ENCODE measurements at regions not wholly inside any gene's neighbourhood (a gene's known extent, or its start where the extent isn't known, plus 50 kb on each side); places are given as distances from the start of the nearest gene placed in this dataset.
"Not testable (repeated sequence)": the region's sequence is repeated elsewhere in the genome, so short reads cannot be mapped to it uniquely, and the experiment has no call there.

DNA sequence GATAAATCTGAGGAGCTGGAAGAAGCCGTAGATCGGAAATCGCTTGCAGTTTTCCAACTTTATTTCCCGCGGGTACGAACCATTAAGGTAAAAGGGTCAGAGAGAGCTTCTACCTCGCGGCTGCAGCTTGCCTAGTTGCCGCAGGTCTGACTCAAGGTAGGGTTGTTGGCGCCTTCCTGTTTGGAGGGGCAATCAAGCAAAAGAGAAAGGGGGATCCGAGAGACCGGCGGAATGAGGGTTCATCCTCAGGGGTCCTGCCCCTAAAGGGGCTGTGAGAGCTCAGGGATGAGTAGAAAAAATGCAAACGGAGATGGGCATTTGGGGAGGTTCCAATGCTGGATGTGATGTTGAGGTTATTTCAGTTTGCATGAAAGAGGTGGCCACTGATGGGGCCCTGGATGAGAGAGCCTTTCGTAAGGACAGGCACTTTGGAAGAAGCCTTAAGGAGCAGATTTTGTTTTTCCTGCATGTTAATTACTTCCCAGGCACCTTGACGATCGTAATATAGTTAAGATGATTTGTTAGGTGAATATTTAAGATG is 265.4 kb downstream of the CGGBP1 start:
- no peak for DNase-seq (ENCODE audit: low read depth)
- TF ChIP-seq, protein P1, sequence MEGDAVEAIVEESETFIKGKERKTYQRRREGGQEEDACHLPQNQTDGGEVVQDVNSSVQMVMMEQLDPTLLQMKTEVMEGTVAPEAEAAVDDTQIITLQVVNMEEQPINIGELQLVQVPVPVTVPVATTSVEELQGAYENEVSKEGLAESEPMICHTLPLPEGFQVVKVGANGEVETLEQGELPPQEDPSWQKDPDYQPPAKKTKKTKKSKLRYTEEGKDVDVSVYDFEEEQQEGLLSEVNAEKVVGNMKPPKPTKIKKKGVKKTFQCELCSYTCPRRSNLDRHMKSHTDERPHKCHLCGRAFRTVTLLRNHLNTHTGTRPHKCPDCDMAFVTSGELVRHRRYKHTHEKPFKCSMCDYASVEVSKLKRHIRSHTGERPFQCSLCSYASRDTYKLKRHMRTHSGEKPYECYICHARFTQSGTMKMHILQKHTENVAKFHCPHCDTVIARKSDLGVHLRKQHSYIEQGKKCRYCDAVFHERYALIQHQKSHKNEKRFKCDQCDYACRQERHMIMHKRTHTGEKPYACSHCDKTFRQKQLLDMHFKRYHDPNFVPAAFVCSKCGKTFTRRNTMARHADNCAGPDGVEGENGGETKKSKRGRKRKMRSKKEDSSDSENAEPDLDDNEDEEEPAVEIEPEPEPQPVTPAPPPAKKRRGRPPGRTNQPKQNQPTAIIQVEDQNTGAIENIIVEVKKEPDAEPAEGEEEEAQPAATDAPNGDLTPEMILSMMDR (IDR thresholded peaks at IDR 0.05; ENCODE audit: low read length, missing control alignments), result no peak
- H3K4me3 ChIP-seq (replicated peaks; ENCODE audit: low read depth, low read length), result no peak overlapping the region

DNA sequence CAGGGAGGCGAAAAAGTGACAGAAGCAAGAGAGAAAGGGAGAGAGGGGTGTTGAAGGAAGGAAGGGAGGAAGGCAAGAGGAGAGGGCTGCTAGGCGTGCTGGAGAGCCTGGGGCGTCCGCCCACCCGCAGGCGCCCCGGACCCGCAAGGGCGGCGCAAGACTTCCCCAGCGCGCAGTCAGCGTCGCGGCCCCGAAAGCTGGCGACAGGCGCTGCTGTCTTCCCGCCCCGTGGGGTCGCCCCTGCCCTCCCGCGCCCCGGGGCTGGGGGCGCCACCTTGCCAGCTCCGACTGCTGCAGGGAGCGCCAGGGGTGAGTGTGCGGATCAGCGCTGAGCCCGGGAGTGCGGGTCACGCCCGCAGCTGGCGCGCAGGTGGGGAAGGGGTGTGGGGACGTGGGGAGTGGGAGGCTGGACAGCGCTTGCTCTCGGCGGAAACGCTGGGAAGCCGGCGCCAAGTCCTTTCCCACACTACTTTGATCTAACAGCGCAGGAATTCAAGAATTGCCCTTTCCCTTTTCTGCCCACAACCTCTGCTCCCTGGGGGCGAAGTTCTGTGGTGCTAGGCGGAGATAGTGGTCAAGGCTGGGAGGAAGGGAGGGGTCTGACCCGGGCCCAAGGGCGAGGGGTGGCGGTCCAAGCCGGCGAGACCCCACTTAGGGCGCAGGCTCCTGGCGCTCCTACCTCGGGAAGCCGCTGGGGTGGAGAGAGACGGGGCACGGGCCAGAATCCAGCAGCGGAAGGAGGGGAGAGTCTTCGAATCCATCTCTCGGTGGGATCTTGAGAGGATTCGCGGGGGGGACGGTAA is 266.1 kb downstream of the CGGBP1 start, which contains the start of gene HTR1F:
Gene HTR1F, plus strand, starts transcription at position 173 of the 803 bp plus-strand sequence.
- peak within 1 kb of the TSS; percentile 13 for H3K4me3 ChIP-seq (replicated peaks; ENCODE audit: low read depth, low read length)
- no peak for DNase-seq (ENCODE audit: low read depth)
- TF ChIP-seq, protein P1 (IDR thresholded peaks at IDR 0.05; ENCODE audit: low read length, missing control alignments), result no peak

DNA sequence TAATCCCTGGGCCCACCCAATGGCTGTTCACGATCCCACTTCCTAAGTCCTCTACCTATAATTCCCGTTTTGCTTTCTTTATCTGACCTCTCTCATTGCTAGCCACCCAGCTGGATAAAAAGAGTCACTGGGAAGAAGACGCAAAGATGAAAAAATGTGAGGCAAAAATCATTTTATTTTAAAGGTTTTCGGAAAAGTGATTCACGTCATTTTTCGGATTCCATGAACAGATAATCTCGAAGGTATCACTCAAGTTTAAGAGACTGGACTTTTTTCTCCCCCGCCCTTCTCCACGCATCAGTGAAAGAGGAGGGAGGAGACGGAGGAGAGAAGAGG is 266.6 kb downstream of the CGGBP1 start:
- DNase-seq (ENCODE audit: low read depth), result no peak
- TF ChIP-seq, protein P1 (IDR thresholded peaks at IDR 0.05; ENCODE audit: low read length, missing control alignments), result no peak
- no peak overlapping the region for H3K4me3 ChIP-seq (replicated peaks; ENCODE audit: low read depth, low read length)

DNA sequence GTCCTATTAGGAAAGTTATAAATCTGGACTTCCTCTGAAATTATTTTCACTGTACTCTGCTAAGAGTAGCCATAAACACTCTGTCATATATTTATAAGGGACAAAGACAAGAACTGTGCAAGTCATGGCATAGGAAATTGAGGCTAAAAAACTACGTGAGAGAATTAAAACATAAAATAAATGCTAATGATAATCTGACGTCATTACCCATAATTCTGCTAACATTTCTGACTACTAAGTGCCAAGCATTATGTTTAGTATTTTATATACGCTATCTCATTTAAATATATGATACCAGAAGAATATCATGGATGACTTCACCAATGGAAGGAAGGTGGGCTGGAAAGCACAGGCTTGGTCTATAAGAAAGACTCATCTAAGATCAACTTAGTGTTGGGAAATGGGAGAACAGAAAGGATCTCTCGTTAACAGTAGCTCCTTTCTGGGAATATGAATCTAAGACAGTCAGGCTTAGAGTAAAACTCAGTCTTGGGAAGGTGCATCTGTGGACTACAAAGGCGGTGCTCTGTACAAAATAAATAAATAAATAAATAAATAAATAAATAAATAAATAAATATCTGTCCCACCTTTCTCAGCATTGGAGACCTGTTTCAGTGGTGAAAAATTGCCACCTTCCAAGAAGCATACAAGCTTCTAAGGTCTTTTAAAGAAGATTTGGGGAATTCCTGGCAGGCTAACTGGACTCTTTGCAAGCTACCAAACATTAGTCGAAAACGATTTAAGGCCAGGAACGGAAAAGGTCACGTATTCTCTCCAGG is 267.4 kb downstream of the CGGBP1 start:
- H3K4me3 ChIP-seq (replicated peaks; ENCODE audit: low read depth, low read length), result no peak overlapping the region
- DNase-seq (ENCODE audit: low read depth), result no peak
- TF ChIP-seq, protein P1 (IDR thresholded peaks at IDR 0.05; ENCODE audit: low read length, missing control alignments), result no peak

DNA sequence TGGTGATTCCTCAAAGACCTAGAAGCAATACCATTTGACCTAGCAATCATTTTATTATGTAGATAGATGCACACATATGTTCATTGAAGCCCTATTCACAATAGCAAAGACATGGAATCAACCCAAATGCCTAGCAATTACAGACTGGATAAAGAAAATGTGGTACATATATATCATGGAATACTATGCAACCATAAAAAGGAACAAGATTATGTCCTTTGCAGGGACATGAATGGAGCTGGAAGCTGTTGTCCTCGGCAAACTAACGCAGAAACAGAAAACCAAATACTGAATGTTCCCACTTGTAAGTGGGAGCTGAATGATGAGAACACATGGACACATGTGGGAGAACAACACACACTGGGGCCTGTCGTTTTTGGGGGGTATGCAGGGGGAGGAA is 269.8 kb downstream of the CGGBP1 start:
- H3K4me3 ChIP-seq (replicated peaks; ENCODE audit: low read depth, low read length); DNase-seq (ENCODE audit: low read depth): not testable (repeated sequence)

DNA sequence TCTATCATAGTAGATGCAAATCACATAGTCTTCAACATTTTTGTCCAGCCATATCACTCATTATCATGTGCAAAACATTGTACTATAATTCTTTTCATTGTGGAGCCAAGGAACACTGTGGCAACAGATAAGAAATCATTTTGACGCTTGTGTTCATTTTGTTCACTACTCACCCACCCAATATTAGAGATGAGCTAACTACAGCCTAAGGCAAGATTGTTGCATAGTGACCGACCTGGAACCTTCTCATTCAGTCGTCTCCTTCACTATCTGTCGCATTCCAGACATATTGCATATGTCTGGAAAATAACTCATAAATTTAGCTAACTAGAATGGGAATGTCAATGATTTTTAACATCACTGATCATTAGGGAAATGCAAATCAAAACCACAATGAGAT is 270.3 kb downstream of the CGGBP1 start:
- TF ChIP-seq, protein P1 (IDR thresholded peaks at IDR 0.05; ENCODE audit: low read length, missing control alignments), result no peak
- no peak overlapping the region for H3K4me3 ChIP-seq (replicated peaks; ENCODE audit: low read depth, low read length)
- DNase-seq (ENCODE audit: low read depth), result no peak

DNA sequence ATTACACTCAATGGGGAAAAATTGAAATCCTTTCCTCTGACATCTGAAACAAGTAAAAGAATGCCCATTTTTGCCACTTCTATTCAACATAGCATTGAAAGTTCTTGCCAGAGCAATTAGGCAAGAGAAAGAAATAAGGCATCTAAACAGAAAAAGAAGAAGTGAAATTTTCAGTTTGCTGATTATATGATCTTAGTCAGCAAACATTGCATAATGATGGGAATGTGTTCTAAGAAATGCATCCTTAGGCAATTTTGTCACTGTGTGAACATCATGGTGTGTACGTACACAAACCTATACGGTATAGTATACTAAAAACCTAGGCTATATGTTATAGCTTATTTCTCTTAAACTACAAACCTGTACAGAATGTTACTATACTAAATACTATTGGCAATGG is 278.0 kb downstream of the CGGBP1 start:
- H3K4me3 ChIP-seq (replicated peaks; ENCODE audit: low read depth, low read length), result no peak overlapping the region
- no peak for DNase-seq (ENCODE audit: low read depth)
- TF ChIP-seq, protein P1 (IDR thresholded peaks at IDR 0.05; ENCODE audit: low read length, missing control alignments), result no peak
